ENCODE measurements at regions not wholly inside any gene's neighbourhood (a gene's known extent, or its start where the extent isn't known, plus 50 kb on each side); places are given as distances from the start of the nearest gene placed in this dataset.

- TF ChIP-seq POLR2A (IDR thresholded peaks at IDR 0.05) (no peak), EP300 (IDR thresholded peaks at IDR 0.05) (no peak), CTCF (IDR thresholded peaks at IDR 0.05) (no peak), POLR2AphosphoS5 (IDR thresholded peaks at IDR 0.05) (no peak)
Measured at GRCh38 chr9:2979957-2980610, 136.2 kb upstream of the PUM3 start.

All from sigmoid colon (tissue), 4 donors.